Left renal pelvis (tissue), 4 donors: ENCODE measurements at regions not wholly inside any gene's neighbourhood (a gene's known extent, or its start where the extent isn't known, plus 50 kb on each side); places are given as distances from the start of the nearest gene placed in this dataset.

Experiments used
- DNase-seq, 4 donors: peaks; one replicate each; pipeline ENCODE4 v3.0.0-alpha.2; 2013; ENCODE audit warnings: low read depth in 4 of 4, low spot score in 3 of 4

GRCh38 chr1:61531716-61532115, 193.2 kb downstream of the TM2D1 start:
- no peak for DNase-seq

- DNase-seq: no peak
These were observed 200.9 kb downstream of the TM2D1 start for GRCh38 chr1:61523893-61524605.

GRCh38 chr1:61523229-61523628, 201.7 kb downstream of the TM2D1 start:
- no peak for DNase-seq

- no peak for DNase-seq
These were observed 204.5 kb downstream of the TM2D1 start for GRCh38 chr1:61520401-61520800.

- DNase-seq: no peak
These were observed 205.3 kb downstream of the TM2D1 start for GRCh38 chr1:61519631-61520030.

- no peak for DNase-seq
These were observed 206.1 kb downstream of the TM2D1 start for GRCh38 chr1:61518670-61519400.

- no peak for DNase-seq
These were observed 207.6 kb downstream of the TM2D1 start for GRCh38 chr1:61517345-61517744.

GRCh38 chr1:61515096-61515495, 209.8 kb downstream of the TM2D1 start:
- DNase-seq: no peak
